Smooth muscle cell (in vitro differentiated cells): ENCODE measurements at regions not wholly inside any gene's neighbourhood (a gene's known extent, or its start where the extent isn't known, plus 50 kb on each side); places are given as distances from the start of the nearest gene placed in this dataset.

Source experiments
- DNase-seq: peaks from one replicate; lab custom pipeline; 2025; ENCODE audit not compliant: unreplicated experiment; lab: John Stamatoyannopoulos, UW
- H2AFZ ChIP-seq: fragments of 200-600 bp; sonication (generic); 2 replicates; pipeline ENCODE4 v1.6.0; 2016; ENCODE audit warnings: antibody characterized with exemption, low read depth, mild to moderate bottlenecking
- H3F3A ChIP-seq: fragments of 200-600 bp; sonication (generic); 2 replicates; pipeline ENCODE4 v1.6.0; 2017; ENCODE audit warnings: antibody characterized with exemption, low read depth
- H3K27ac ChIP-seq: fragments of 200-600 bp; sonication (generic); 2 replicates; pipeline ENCODE4 v1.5.1; 2016; ENCODE audit warnings: low read depth, mild to moderate bottlenecking
- H3K27me3 ChIP-seq: fragments of 200-600 bp; sonication (generic); 2 replicates; pipeline ENCODE4 v1.6.1; 2016; ENCODE audit warnings: low read depth, mild to moderate bottlenecking
- H3K36me3 ChIP-seq: fragments of 200-600 bp; sonication (generic); 2 replicates; pipeline ENCODE4 v1.5.1; 2016; ENCODE audit warnings: low read depth
- H3K4me1 ChIP-seq: fragments of 200-600 bp; sonication (generic); 2 replicates; pipeline ENCODE4 v1.5.1; 2016; ENCODE audit warnings: low read depth
- H3K4me2 ChIP-seq: fragments of 200-600 bp; sonication (generic); 2 replicates; pipeline ENCODE4 v1.6.0; 2016; ENCODE audit warnings: mild to moderate bottlenecking
- H3K4me3 ChIP-seq: fragments of 200-600 bp; sonication (generic); 2 replicates; pipeline ENCODE4 v1.5.1; 2016; ENCODE audit warnings: mild to moderate bottlenecking
- H3K79me2 ChIP-seq: fragments of 200-600 bp; sonication (generic); 2 replicates; pipeline ENCODE4 v1.6.0; 2016; ENCODE audit warnings: low read depth, mild to moderate bottlenecking
- H3K9ac ChIP-seq: fragments of 200-600 bp; sonication (generic); 2 replicates; pipeline ENCODE4 v1.6.0; 2016; ENCODE audit warnings: low read depth
- H3K9me3 ChIP-seq: fragments of 200-600 bp; sonication (generic); replicated peaks from 2 replicates; pipeline ENCODE4 v1.5.1; 2016; ENCODE audit warnings: low read depth
- H4K20me1 ChIP-seq: fragments of 200-600 bp; sonication (generic); 2 replicates; pipeline ENCODE4 v1.6.0; 2016; ENCODE audit warnings: low read depth
- CTCF ChIP-seq: fragments of 200-600 bp; sonication (generic); IDR thresholded peaks from 2 replicates; pipeline ENCODE4 v1.5.1; 2017; ENCODE audit warnings: borderline replicate concordance, mild to moderate bottlenecking, antibody characterized with exemption; ENCODE audit not compliant: insufficient read depth, poor library complexity, severe bottlenecking
- whole genome bisulfite sequencing: methylation state at CpG from one replicate; pipeline ENCODE4 v1.1.7; 2016; ENCODE audit warnings: low lambda C conversion rate; 5-methylcytosine and 5-hydroxymethylcytosine counted together

GRCh38 chr6:114577109-114577508 is 234.3 kb upstream of the HS3ST5 start:
- H3K4me3 ChIP-seq, result no peak overlapping the region
- H3K9me3 ChIP-seq, result no peaks in the 10 kb centered on the region
- no peaks in the 10 kb centered on the region for H3K79me2 ChIP-seq
- no peaks in the 10 kb centered on the region for H3K4me1 ChIP-seq
- no peak for TF ChIP-seq CTCF
- H3K9ac ChIP-seq, result no peak overlapping the region
- H3K27me3 ChIP-seq, result no peaks in the 10 kb centered on the region
- H2AFZ ChIP-seq, result no peak overlapping the region
- DNase-seq, result no peak
- H3K36me3 ChIP-seq, result no peaks in the 10 kb centered on the region
- H3F3A ChIP-seq, result no peaks in the 10 kb centered on the region
- no peak overlapping the region for H3K27ac ChIP-seq
- WGBS, result 79% methylated on average over 1 of the region's 1 CpG
- H3K4me2 ChIP-seq, result no peak overlapping the region
- no peaks in the 10 kb centered on the region for H4K20me1 ChIP-seq

- DNase-seq, result no peak
- Histone ChIP-seq H3K9ac (no peak overlapping the region), H3K4me3 (no peak overlapping the region), H3F3A (no peaks in the 10 kb centered on the region), H3K4me1 (no peaks in the 10 kb centered on the region), H2AFZ (no peak overlapping the region), H3K36me3 (no peaks in the 10 kb centered on the region), H4K20me1 (no peaks in the 10 kb centered on the region), H3K9me3 (no peaks in the 10 kb centered on the region), H3K4me2 (no peak overlapping the region), H3K27ac (no peak overlapping the region), H3K27me3 (no peaks in the 10 kb centered on the region), H3K79me2 (no peaks in the 10 kb centered on the region)
- no peak for TF ChIP-seq CTCF
- 85% methylated on average over 4 of the region's 4 CpGs for WGBS
Measured at GRCh38 chr6:114576330-114576729, 233.5 kb upstream of the HS3ST5 start.

DNA sequence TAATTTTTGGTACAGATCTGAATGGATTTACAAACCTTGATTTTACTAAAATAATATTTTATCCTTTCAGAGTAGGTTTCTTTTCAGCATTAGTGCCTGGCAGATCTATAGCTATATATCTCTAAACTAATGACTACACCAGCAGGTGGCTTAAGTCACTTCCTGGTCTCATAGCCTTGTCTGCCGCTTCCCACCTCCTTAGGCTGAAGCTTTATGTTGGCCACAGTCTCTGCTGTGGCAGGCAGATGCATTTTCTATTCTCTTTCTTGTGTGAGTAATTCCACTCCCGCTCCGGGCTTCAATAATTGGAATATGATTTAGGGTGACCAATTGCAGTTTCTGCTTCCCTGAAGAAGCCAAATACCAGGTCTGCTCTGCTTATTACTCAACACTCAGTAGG is 226.8 kb upstream of the HS3ST5 start:
- Histone ChIP-seq H3F3A (no peaks in the 10 kb centered on the region), H3K4me3 (no peak overlapping the region), H3K4me1 (no peaks in the 10 kb centered on the region), H3K27ac (no peak overlapping the region), H3K36me3 (no peaks in the 10 kb centered on the region), H3K9me3 (no peaks in the 10 kb centered on the region), H3K79me2 (no peaks in the 10 kb centered on the region), H4K20me1 (no peaks in the 10 kb centered on the region), H3K9ac (no peak overlapping the region), H3K27me3 (no peaks in the 10 kb centered on the region), H2AFZ (no peak overlapping the region), H3K4me2 (no peak overlapping the region)
- no peak for DNase-seq
- no peak for TF ChIP-seq CTCF
- WGBS, result 80% methylated on average over 3 of the region's 3 CpGs

GRCh38 chr6:114564302-114564933 is 221.6 kb upstream of the HS3ST5 start:
- Histone ChIP-seq H3K79me2 (no peaks in the 10 kb centered on the region), H3K4me2 (no peak overlapping the region), H3K36me3 (no peaks in the 10 kb centered on the region), H3K27me3 (no peaks in the 10 kb centered on the region), H3K9me3 (no peaks in the 10 kb centered on the region), H3K27ac (no peak overlapping the region), H4K20me1 (no peaks in the 10 kb centered on the region), H3K4me1 (no peaks in the 10 kb centered on the region), H2AFZ (no peak overlapping the region), H3K9ac (no peak overlapping the region), H3K4me3 (no peak overlapping the region), H3F3A (no peaks in the 10 kb centered on the region)
- TF ChIP-seq CTCF, result no peak
- WGBS, result 74% methylated on average over 9 of the region's 9 CpGs
- no peak for DNase-seq
